ENCODE measurements at regions not wholly inside any gene's neighbourhood (a gene's known extent, or its start where the extent isn't known, plus 50 kb on each side); places are given as distances from the start of the nearest gene placed in this dataset.

DNA sequence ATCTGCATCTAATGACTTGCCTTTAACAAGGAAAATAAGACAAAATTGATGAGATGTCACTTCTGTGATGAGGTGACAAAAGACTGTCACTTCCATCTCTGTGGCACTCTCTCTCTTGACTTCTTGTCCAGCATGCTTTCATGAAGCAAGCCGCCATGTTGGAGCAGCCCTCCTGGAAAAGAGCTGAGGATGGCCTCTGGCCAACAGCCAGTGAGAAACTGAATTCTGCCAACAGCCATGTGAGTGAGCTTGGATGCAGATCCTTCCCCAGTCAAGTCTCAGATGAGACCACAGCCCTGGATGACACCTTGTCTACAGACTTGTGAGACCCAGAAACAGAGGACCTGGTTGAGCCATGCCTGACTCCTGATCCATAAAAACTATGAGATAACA is 412.6 kb upstream of the SHH start:
- Histone ChIP-seq H3K4me1 (no peaks in the 10 kb centered on the region), H3K27me3 (no peaks in the 10 kb centered on the region), H3K9me3 (peaks cover 0 to 5% (median 0%) of the 10 kb centered on the region in 3 donors), H3K27ac (no peak overlapping the region), H3K4me3 (no peak overlapping the region), H3K36me3 (no peaks in the 10 kb centered on the region)
- TF ChIP-seq, protein P1, sequence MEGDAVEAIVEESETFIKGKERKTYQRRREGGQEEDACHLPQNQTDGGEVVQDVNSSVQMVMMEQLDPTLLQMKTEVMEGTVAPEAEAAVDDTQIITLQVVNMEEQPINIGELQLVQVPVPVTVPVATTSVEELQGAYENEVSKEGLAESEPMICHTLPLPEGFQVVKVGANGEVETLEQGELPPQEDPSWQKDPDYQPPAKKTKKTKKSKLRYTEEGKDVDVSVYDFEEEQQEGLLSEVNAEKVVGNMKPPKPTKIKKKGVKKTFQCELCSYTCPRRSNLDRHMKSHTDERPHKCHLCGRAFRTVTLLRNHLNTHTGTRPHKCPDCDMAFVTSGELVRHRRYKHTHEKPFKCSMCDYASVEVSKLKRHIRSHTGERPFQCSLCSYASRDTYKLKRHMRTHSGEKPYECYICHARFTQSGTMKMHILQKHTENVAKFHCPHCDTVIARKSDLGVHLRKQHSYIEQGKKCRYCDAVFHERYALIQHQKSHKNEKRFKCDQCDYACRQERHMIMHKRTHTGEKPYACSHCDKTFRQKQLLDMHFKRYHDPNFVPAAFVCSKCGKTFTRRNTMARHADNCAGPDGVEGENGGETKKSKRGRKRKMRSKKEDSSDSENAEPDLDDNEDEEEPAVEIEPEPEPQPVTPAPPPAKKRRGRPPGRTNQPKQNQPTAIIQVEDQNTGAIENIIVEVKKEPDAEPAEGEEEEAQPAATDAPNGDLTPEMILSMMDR (IDR thresholded peaks at IDR 0.05), result no peak
- intact Hi-C loops (cut with DNase I; ENCODE audit: low total_unique reads), result no loop called here
- DNase-seq, result no peak

DNA sequence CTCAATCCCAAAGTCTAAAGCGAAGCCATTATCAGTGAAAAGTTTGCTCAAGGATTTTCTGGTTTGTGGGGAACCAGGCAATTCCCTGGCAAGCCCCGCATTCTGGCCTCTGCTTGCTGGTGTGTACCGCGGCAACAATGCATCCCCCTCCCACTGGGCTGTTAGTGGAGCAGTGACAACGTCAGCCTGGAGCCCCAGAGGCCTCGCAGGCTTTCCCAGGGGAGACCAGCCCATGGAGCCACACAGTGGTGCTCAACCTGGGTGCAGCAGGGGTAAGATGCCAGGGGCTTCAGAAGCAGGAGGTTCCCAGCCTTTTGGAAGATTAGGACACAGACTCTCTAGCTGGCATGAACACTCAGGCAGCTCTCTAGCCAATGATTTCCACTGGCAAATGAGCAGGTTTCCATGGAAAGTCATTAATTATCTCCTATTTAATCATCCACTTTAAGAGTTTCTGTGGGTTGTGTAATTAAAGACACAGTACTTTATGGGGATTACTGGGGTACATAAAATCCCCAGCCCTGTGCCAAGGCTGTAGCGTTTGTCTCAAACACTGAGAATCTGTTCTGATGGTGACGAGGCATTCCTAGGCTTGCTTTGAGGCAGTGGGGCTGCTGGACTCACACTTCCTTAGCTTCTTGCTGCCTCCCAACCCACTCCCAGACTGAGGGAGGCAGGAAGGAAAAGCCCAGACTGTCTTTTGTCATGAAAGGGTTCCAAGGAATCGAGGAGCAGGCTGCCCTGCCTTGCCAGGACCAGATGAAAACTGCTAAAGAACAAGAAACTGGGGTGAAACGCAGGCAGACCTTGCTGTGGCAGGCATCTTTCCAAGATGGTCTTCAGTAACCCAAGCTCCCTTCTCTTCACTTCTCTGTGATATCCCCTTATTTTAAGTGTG is 411.9 kb upstream of the SHH start:
- intact Hi-C loops (cut with DNase I; ENCODE audit: low total_unique reads), result no loop called here
- H3K27me3 ChIP-seq, result no peaks in the 10 kb centered on the region
- no peak for DNase-seq
- peaks cover 0 to 4% (median 0%) of the 10 kb centered on the region in 3 donors for H3K9me3 ChIP-seq
- no peak overlapping the region for H3K4me3 ChIP-seq
- H3K27ac ChIP-seq, result no peak overlapping the region
- H3K36me3 ChIP-seq, result no peaks in the 10 kb centered on the region
- no peaks in the 10 kb centered on the region for H3K4me1 ChIP-seq
- TF ChIP-seq, protein P1 (IDR thresholded peaks at IDR 0.05), result no peak

- H3K36me3 ChIP-seq, result no peaks in the 10 kb centered on the region
- H3K4me3 ChIP-seq, result no peak overlapping the region
- H3K27me3 ChIP-seq, result no peaks in the 10 kb centered on the region
- no peak for DNase-seq
- H3K4me1 ChIP-seq, result no peaks in the 10 kb centered on the region
- TF ChIP-seq, protein P1 (IDR thresholded peaks at IDR 0.05), result no peak
- H3K27ac ChIP-seq, result no peak overlapping the region
- intact Hi-C loops (cut with DNase I; ENCODE audit: low total_unique reads), result no loop called here
- no peaks in the 10 kb centered on the region for H3K9me3 ChIP-seq
Observed at GRCh38 chr7:156222611-156223010, 410.3 kb upstream of the SHH start.

DNA sequence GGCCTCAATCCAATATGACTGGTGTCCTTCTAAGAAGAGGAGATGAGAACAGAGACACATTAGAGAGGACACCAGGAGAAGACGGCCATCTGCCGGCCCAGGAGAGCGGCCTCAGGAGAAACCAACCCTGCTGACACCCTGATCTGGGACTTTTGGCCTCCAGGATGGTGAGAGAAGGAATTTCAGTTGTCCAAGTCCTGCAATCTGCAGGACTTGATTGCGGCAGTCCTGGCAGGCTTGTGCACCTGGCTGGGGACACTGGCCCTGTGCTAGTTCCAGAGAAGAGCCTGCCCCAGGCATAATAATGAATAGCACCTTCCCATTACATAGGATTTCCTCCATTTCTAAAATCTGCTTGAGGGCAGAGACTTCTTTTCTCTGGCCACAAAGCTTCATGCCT is 409.9 kb upstream of the SHH start:
- Histone ChIP-seq H3K36me3 (no peaks in the 10 kb centered on the region), H3K9me3 (no peaks in the 10 kb centered on the region), H3K4me1 (no peaks in the 10 kb centered on the region), H3K27me3 (no peaks in the 10 kb centered on the region), H3K4me3 (no peak overlapping the region), H3K27ac (no peak overlapping the region)
- intact Hi-C loops (cut with DNase I; ENCODE audit: low total_unique reads), result no loop called here
- TF ChIP-seq, protein P1 (IDR thresholded peaks at IDR 0.05), result no peak
- DNase-seq, result no peak

- H3K4me1 ChIP-seq, result no peaks in the 10 kb centered on the region
- no peak overlapping the region for H3K4me3 ChIP-seq
- no peak for DNase-seq
- TF ChIP-seq, protein P1 (IDR thresholded peaks at IDR 0.05), result no peak
- H3K9me3 ChIP-seq, result no peaks in the 10 kb centered on the region
- no peak overlapping the region for H3K27ac ChIP-seq
- no peaks in the 10 kb centered on the region for H3K36me3 ChIP-seq
- H3K27me3 ChIP-seq, result no peaks in the 10 kb centered on the region
- intact Hi-C loops (cut with DNase I; ENCODE audit: low total_unique reads), result no loop called here
Observed at GRCh38 chr7:156220701-156221100, 408.4 kb upstream of the SHH start.
